ENCODE measurements at regions not wholly inside any gene's neighbourhood (a gene's known extent, or its start where the extent isn't known, plus 50 kb on each side); places are given as distances from the start of the nearest gene placed in this dataset.
A peak's percentile ranks its signal among the peaks of the same experiment; 100 is the strongest.
"Not testable (repeated sequence)": the region's sequence is repeated elsewhere in the genome, so short reads cannot be mapped to it uniquely, and the experiment has no call there.

DNA sequence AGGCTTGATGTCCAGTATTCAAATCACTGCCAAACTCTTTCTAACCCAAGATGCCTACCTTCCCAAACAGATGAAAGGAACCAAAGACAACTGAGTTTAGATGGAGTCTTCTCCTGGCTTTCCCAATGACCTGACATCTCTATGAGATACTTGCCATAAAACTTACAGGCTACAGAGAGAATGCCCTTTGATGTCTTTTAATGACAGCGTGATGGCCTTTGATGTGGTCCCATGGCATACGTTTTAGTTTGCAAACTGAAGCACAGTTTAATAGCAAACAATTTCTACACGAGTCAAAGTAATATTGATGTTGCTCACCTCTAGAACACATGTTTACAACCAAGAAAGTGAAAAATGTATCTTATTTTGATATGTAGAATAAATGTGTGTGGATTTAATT lies 73.2 kb downstream of the ZIC4 start:
- DNase-seq (ENCODE audit: low read depth), result no peak

DNA sequence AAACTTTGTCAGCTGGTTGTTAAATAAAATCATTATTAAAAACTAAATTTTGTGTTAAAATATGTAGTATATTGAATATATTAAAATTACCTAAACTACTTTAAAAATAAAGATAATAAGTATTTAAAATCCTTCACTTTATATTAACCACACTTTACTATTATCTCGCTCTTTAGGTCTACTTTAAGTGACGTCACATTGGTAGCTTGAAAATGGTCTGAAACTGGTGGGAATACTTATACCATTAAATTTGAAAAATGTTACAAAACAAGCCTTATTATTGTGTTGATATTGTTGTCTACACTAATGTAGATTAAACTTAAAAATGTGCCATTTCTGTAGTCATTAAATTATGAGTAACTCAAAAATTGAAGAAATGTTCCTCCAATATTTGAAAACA lies 77.6 kb downstream of the ZIC4 start:
- DNase-seq (ENCODE audit: low read depth), result no peak

DNA sequence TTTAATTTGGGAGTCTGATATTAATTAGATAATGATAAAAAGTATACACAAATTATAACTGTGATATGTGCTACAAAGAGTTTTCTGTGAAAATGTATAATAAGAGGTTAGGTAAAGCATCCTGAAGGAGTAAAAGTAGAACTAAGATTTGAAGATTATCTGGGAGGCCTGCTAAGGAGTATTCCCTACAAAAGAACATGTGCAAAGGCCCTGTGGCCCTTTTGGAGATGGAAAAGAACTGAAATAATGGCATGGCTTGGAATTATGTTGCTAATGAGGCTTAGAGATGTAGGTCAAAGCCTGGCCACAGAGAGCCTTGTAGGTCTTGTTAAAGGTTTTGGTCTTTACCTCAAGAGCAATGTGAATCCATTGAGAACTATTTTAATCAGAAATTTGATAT lies 82.0 kb downstream of the ZIC4 start:
- no peak for DNase-seq (ENCODE audit: low read depth)

DNA sequence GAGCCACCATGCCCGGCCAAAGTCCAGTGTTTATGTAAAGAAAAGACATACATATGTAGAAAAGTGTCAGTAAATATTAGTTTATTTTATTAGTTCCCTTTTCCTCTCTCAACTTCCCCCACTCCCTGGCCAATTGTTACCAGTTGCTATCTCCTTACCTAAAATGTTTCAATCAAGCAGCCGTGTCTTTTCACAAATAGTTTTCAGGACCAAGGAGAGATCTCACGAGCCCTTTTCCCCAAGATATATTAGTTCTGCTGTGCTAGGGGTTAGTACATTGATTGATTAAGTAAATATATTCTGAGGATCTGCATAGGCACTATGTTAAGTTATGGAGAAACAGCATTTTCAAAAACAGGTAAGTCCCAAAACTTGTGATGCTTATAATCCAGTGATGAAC lies 87.4 kb downstream of the ZIC4 start:
- DNase-seq (ENCODE audit: low read depth), result no peak

DNA sequence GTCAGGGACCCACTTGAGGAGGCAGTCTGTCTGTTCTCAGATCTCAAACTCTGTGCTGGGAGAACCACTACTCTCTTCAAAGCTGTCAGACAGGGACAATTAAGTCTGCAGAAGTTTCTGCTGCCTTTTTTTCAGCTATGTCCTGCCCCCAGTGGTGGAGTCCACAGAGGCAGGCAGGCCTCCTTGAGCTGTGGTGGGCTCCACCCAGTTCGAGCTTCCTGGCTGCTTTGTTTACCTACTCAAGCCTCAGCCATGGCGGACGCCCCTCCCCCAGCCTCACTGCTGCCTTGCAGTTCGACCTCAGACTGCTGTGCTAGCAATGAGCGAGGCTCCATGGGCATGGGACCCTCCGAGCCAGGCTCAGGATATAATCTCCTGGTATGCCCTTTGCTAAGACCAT lies 89.3 kb downstream of the ZIC4 start:
- DNase-seq (ENCODE audit: low read depth), result not testable (repeated sequence)

DNA sequence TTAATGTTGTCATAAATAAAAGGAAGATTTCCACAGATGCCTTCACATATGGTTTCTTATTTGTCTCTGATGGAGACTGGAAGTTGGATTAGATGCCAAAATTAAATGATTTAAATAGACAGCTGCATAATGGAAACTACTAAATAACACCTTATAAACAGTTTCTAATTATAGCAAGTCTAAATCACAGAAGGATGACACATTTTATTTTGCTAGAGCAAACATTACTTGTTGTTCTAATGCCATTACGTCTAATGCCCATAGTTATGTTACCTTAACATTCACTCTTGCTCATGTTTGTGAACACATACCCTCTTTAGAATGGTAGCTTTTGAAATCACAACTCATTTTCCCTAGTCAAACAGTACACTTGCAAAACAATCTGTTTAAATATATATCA lies 92.8 kb downstream of the ZIC4 start:
- no peak for DNase-seq (ENCODE audit: low read depth)

DNA sequence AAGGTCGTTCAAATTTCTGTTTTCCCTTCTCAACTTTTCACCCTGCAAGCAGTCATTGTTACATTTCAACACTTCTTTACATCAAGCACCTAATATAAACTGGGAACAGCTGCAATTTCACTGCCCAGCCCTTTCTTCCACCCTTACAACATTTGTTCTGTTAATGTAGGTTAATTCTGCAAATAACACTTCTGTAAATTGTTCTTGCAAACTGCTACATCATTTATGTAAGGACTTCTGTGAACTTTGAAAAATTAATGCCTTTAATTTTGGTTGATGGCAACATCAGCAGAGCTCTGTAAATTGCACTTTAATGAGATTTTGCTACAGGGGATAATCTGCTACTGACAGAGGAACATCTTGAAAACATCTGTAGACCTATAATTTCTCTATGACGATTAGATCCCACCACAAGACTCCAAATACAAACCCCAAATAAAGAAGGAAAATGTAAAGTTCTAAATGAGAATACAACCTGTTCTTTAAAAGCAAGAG lies 93.5 kb downstream of the ZIC4 start:
- no peak for DNase-seq (ENCODE audit: low read depth)

DNA sequence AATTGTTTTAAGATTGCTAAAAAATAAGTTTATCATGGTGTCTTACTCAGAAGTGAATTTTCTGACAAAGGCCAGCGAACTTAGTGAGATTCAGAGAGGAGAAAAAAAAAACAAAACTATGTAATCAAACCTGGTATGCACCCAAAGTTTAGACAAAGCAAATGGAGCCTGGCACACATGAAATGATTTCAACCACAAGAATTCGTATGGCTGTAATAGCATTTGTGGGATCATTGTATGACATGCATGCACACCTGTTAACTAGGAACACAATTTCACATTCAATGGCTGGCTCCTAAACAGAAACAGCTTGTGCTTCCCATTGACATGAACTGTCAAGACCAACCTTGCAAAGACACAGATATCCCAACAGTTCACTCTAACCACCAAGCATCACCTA lies 94.6 kb downstream of the ZIC4 start:
- no peak for DNase-seq (ENCODE audit: low read depth)

DNA sequence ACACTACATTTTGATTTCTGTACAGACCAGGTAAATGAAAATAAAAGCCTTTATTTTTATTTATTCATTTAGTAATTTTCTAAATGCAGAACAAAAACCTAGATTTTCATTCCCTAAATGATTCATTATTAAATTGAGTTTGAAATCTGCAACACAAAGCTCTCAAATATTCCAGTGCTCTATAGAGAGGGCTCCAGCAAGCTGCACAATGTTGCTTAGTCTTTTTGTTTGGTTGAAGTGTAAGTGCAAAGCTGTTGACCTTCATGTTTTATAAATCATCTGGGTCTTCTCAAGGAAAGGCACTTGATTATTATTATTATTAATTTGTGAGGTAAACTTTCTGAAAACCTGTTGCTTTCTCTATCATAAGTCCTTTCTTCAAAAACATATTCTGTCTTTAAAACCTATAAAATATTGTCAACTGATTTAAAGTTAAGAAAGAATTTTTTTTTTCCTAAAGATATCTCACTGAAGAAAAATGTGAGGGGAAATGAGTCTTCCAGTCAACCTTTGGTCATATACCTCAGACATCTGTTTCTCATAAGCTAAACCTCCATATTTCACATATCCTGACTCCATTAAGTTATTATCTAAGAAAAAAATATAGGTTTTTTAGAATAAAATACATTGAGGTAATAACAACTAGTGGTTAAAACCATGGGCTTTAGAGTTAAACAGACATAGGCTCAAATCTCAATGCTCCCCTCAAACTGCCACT lies 100.7 kb downstream of the ZIC4 start:
- no peak for DNase-seq (ENCODE audit: low read depth)

DNA sequence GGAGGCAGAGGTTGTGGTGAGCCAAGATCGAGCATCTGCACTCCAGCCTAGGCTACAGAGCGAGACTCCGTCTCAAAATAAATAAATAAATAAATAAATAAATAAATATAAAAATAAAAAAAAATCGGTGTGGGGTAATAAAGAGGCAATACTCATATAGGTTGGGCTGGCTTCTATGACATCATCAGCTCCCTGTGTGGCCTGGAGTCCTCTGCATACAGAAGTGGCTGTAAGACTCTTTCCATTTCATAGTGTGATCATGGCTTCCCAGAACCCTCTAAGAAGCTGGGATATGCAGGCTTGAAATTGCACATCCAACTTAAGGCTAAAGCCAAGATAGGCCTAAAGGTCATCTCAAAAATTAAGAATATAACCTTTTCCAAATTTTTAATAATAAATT lies 101.6 kb downstream of the ZIC4 start:
- DNase-seq (ENCODE audit: low read depth), result no peak

DNA sequence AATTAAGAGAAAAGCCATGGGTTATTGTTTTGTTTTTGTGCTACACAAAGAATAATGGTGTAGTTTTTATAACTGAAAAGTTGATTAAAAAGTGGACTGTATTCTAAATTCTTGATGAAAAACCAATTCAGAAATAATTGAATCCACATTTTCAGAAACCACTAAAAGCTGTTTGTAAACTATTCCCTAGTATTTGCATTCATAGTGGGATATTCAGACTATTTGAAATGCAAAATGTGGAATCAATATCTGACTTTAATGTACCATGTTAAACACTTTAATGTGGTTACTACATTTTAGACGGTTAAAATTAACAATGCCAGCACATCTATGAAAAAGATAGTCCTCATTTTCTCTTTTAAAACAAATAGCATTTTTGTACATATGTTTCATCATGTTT lies 104.6 kb downstream of the ZIC4 start:
- no peak for DNase-seq (ENCODE audit: low read depth)

DNA sequence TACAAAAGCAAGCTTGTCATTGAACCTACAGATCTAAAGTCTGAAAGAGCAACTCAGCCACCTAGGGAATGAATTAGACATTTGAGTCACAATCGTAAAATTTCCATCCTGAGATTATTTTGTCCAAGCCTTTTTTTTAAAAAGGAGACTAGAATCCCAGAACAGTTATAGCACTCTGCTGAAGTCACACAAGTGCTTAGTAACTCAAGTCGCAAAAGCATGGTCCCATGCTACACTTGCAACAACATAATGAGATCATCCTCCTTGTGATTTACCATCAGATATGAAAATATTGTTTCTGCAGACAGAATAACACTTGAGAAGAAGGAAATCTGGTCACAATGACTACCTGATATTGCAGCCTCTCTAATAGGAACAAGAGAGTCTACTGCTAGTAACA lies 106.7 kb downstream of the ZIC4 start:
- no peak for DNase-seq (ENCODE audit: low read depth)

DNA sequence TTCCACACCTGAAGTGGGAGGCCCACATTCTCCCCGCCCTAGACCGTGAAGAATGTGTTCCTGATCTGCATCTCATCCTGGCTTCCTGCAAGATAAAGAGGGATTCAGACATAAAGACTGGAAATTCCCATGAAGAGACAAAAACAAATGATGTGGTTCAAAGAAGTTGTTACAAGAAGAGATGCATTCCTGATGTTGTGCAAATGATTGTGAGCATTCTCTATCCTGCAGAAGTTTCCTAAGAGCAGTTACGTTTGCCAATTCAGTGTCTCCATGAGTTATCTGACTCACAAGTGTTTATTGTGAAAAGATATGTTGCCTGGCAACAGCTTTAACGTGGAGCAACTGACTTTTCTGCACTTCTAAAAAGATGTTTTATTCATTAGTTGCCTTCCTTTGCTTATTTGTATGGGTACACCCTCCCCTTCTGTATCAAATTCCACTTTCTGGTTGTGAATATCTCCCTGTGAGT lies 107.8 kb downstream of the ZIC4 start:
- peak; percentile 30 for DNase-seq (ENCODE audit: low read depth)

DNA sequence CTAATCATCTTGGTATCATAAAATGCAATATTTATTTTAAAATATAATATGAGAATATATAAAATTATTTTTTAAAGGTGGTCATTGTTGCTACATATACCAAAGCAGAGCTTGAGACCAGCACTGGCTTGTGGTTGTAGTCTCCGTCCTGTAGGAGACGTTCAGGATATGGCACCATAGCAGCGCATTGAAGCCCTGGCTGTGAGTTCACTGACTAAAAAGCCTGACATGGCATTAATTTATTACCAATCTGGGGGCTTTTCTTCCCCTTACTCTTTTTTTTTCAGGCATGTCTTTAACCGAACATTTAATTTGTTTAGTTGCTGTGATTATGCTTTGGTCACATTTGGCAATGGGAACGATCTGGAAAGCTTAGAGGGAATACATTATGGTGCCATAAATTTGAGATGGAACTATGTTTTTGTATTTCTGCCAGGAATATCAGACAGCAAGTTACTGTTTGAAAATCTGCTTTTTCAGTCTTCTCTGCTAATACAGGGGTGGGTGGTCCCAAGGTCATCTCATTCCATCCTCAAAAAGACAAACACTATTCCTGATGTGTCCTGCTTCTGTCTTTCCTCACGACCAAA lies 108.5 kb downstream of the ZIC4 start:
- no peak for DNase-seq (ENCODE audit: low read depth)

DNA sequence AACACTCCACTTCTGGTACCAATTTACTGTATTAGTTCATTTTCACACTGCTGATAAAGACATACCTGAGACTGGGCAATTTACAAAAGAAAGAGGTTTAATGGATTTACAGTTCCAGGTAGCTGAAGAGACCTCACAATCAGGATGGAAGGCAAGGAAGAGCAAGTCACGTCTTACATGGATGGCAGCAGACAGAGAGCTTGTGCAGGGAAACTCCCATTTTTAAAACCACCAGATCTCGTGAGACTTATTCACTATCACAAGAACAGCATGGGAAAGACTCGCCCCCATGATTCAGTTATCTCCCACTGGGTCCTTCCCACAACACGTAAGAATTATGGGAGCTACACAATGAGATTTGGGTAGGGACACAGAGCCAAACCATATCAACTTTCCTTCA lies 119.0 kb downstream of the ZIC4 start:
- not testable (repeated sequence) for DNase-seq (ENCODE audit: low read depth)

DNA sequence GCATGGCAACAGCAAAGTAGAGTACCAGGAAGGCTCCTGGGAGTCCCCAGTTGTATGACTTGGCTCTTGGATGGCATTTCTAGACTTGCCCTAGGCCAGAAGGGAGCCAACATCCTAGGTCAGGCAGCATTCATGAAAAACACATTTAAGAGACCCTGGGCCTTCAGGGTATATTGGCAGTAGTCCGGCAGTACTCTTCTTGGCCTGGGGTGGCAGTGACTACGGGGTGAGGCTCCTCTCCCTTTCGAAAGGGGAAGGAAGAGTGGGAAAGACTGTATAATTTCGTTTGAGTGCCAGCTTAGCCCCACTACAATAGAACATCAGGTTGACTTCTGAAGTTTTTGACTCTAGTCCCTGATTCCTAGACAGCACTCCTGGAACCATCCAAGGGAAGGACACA lies 136.4 kb downstream of the ZIC4 start:
- no peak for DNase-seq (ENCODE audit: low read depth)

DNA sequence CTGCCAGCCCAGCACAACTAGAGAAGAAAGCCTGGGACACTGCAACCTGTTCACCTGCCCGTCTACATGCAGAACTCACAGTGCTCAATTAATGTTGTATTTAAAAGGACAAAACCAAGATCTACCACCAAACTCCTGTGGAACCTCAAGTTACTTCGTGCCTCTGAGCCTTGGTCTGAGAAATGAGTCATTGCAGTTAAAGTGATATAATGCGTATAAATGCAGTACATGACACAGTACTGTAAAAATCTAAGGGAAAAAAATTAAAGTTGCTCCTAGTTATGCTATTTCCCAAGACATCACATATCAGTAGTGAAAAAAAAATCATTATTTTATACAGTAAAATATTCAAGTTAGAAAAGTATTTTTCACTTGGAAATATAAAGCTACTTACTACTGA lies 138.9 kb downstream of the ZIC4 start:
- DNase-seq (ENCODE audit: low read depth), result no peak

DNA sequence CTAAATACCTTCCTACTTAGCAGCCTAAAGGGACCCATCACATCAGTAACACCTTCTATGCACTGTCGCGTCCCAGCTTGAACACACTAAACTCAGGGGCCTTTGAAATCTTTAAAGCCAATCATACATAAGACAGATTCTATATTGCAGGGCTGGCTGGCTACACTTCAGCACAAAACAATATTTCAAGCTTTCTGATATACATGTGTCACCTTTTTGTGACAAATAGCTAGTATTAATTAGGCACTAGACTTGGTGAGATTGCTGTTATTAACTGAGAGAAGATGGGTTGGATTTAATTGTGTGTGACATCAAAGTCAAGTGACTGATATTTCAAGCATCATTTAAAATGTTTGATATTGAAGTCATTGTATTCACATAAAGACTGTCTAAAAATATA lies 148.4 kb downstream of the ZIC4 start:
- DNase-seq (ENCODE audit: low read depth), result no peak

DNA sequence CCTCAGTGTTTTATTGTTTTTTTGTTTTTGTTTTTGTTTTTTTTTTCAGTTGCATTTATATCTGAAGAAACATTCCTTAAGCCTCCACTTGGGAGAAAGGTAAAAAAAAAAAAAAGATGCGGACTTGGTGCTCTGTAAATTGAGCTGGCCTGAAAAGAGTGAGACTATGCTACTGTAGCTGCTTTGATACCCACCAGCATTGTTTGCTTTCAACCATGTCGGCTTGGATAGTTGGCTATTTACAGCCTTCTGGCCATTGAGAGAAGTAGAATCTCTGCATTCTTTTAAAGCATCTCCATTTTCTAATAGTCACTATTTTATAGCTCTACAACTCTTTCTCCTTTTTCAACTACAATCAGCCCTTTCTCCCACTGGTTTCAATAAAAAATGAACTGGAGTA lies 149.6 kb downstream of the ZIC4 start:
- no peak for DNase-seq (ENCODE audit: low read depth)

DNA sequence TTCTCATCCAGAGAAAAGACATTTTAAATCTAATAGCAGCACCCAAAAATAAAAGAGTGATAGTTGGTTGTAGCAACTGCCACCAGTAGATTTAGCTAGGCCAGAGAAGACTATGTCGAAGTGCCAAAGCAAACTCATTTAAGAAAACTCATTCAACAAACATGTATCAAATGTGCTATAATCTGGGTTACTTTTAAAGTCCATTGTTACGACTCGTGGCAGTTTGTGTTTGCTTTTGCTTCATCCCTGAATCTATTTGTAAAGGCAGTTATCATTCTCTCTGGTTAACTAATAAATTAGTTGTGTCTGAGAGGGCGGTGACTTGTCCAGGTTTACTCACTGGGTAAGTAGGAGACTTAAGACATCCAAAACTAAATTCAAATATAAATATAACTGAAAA lies 159.4 kb downstream of the ZIC4 start:
- no peak for DNase-seq (ENCODE audit: low read depth)

DNA sequence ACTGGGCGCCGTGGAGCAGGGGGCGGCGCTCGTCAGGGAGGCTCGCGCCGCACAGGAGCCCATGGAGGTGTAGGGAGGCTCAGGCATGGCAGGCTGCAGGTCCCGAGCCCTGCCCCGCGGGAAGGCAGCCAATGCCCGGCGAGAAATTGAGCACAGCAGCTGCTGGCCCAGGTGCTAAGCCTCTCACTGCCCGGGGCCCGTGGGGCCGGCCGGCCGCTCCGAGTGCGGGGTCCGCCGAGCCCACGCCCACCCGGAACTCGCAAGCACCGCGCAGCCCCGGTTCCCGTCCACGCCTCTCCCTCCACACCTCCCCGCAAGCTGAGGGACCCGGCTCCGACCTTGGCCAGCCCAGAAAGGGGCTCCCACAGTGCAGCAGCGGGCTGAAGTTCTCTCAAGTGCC lies 160.7 kb downstream of the ZIC4 start:
- not testable (repeated sequence) for DNase-seq (ENCODE audit: low read depth)

DNA sequence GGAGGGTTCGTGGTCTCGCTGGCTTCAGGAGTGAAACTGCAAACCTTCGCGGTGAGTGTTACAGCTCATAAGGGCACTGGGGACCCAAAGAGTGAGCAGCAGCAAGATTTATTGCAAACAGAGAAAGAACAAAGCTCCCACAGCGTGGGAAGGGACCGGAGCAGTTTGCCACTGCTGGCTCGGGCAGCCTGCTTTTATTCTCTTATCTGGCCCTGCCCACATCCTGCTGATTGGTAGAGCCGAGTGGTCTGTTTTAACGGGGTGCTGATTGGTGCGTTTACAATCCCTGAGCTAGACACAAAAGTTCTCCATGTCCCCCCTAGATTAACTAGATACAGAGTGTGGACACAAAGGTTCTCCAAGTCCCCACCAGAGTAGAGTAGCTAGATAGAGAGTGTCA lies 161.3 kb downstream of the ZIC4 start:
- not testable (repeated sequence) for DNase-seq (ENCODE audit: low read depth)

DNA sequence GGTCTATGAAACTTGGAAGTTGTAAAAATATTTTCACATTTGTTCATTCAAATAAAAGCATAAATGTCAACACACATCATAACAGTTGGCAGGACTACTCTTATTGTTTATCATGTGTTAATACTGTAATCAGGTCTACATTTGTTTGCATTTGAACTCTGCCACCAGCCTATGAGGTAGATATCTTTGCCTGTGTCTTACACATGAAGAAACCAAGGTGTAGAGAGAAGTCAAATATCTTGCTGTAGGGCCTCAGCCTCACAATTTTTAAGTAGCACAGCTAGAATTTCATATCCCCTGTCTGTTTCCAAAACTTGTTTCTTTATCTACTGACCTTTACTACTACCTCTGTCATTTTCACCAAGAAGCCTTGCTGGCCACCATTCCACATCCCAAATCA lies 161.9 kb downstream of the ZIC4 start:
- no peak for DNase-seq (ENCODE audit: low read depth)

DNA sequence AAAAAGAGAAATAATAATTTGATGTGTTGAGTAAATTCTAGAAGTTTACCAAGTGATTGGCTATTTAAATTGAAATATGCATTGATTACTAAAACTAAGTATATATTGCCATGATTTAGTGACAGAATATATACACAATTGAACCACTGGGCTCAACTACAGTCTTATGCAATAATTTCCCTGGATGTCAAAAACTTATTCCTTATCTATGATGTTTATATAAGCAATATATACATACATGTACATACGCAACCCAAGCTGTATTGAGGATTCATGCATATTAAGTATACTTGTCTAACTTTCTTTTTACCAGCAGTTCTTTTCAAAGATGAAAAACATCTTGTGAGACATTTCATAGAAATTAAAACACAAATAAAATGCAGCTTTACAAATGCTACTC lies 165.8 kb downstream of the ZIC4 start:
- DNase-seq (ENCODE audit: low read depth), result no peak
